SK-N-SH treated with all-trans-retinoic acid at 6 μM for 48 hours (cell line): ENCODE measurements at regions not wholly inside any gene's neighbourhood (a gene's known extent, or its start where the extent isn't known, plus 50 kb on each side); places are given as distances from the start of the nearest gene placed in this dataset.

Source experiments
- ATAC-seq: fragments of 200-7000 bp; cut with Tn5 transposase; 3 replicates; pipeline ENCODE4 v1.9.1; 2020; ENCODE audit warnings: mild to moderate bottlenecking, moderate library complexity
- ARNTL ChIP-seq: fragments of 450-650 bp; formaldehyde crosslinking; IDR thresholded peaks from 2 replicates; pipeline ENCODE4 v1.5.0; 2020; ENCODE audit warnings: low read depth, mild to moderate bottlenecking, moderate library complexity, borderline replicate concordance
- CSRNP3 ChIP-seq: fragments of 250-450 bp; sonication (Bioruptor Pico); IDR thresholded peaks from 2 replicates; pipeline ENCODE4 v1.5.1; 2021; ENCODE audit warnings: mild to moderate bottlenecking, moderate library complexity
- ESRRG ChIP-seq: fragments of 250-450 bp; sonication (Bioruptor Pico); IDR thresholded peaks from 2 replicates; pipeline ENCODE4 v1.6.1; 2021; ENCODE audit warnings: mild to moderate bottlenecking
- GLIS3 ChIP-seq: fragments of 250-450 bp; sonication (Bioruptor Pico); IDR thresholded peaks from 2 replicates; pipeline ENCODE4 v1.5.0; 2020; ENCODE audit warnings: mild to moderate bottlenecking, moderate library complexity
- ISL1 ChIP-seq: fragments of 250-450 bp; sonication (Bioruptor Pico); IDR thresholded peaks from 2 replicates; pipeline ENCODE4 v2.1.2; 2022; ENCODE audit warnings: mild to moderate bottlenecking, moderate library complexity
- OSR1 ChIP-seq: fragments of 250-450 bp; sonication (Bioruptor Pico); IDR thresholded peaks from 2 replicates; pipeline ENCODE4 v1.8.0; 2022; ENCODE audit warnings: moderate library complexity, mild to moderate bottlenecking, inconsistent platforms
- PATZ1 ChIP-seq: fragments of 250-450 bp; sonication (Bioruptor Pico); IDR thresholded peaks from 2 replicates; pipeline ENCODE4 v1.8.0; 2020; ENCODE audit warnings: mild to moderate bottlenecking, moderate library complexity, borderline replicate concordance
- POU6F1 ChIP-seq: fragments of 250-450 bp; sonication (Bioruptor Pico); IDR thresholded peaks from 2 replicates; pipeline ENCODE4 v1.8.0; 2021; ENCODE audit warnings: low read depth, mild to moderate bottlenecking, moderate library complexity, borderline replicate concordance
- PPARA ChIP-seq: fragments of 250-450 bp; sonication (Bioruptor Pico); IDR thresholded peaks from 2 replicates; pipeline ENCODE4 v1.5.0; 2020; ENCODE audit warnings: mild to moderate bottlenecking, borderline replicate concordance
- RARB ChIP-seq: fragments of 250-450 bp; sonication (Bioruptor Pico); IDR thresholded peaks from 2 replicates; pipeline ENCODE4 v1.8.0; 2021; ENCODE audit warnings: mild to moderate bottlenecking, moderate library complexity
- SNAI2 ChIP-seq: fragments of 250-450 bp; sonication (Bioruptor Pico); IDR thresholded peaks from 2 replicates; pipeline ENCODE4 v1.5.0; 2020; ENCODE audit warnings: mild to moderate bottlenecking, moderate library complexity
- TCF4 ChIP-seq: fragments of 250-450 bp; sonication (Bioruptor Pico); IDR thresholded peaks from 2 replicates; pipeline ENCODE4 v1.8.0; 2021; ENCODE audit warnings: mild to moderate bottlenecking, moderate library complexity, borderline replicate concordance
- TSHZ2 ChIP-seq: fragments of 250-450 bp; sonication (Bioruptor Pico); IDR thresholded peaks from 2 replicates; pipeline ENCODE4 v1.5.0; 2020; ENCODE audit warnings: mild to moderate bottlenecking, moderate library complexity
- ZFP3 ChIP-seq: fragments of 250-450 bp; sonication (Bioruptor Pico); IDR thresholded peaks from 2 replicates; pipeline ENCODE4 v1.5.0; 2020; ENCODE audit warnings: mild to moderate bottlenecking, moderate library complexity
- ZFP30 ChIP-seq: fragments of 450-650 bp; formaldehyde crosslinking; IDR thresholded peaks from 2 replicates; pipeline ENCODE4 v1.5.0; 2022; ENCODE audit warnings: mild to moderate bottlenecking, moderate library complexity
- ZNF565 ChIP-seq: fragments of 450-650 bp; formaldehyde crosslinking; conservative IDR thresholded peaks from 2 replicates; pipeline ENCODE4 v1.5.0; 2020; ENCODE audit warnings: low read depth, mild to moderate bottlenecking, moderate library complexity
- ZNF70 ChIP-seq: fragments of 450-650 bp; formaldehyde crosslinking; IDR thresholded peaks from 2 replicates; pipeline ENCODE4 v1.5.0; 2020; ENCODE audit warnings: mild to moderate bottlenecking, moderate library complexity
- ZNF8 ChIP-seq: fragments of 450-650 bp; formaldehyde crosslinking; IDR thresholded peaks from 2 replicates; pipeline ENCODE4 v1.5.0; 2020; ENCODE audit warnings: mild to moderate bottlenecking, moderate library complexity

- TF ChIP-seq CSRNP3 (CRISPR knock-in tag) (no peak), ZNF8 (CRISPR knock-in tag) (no peak), PPARA (CRISPR knock-in tag) (no peak), GLIS3 (CRISPR knock-in tag) (no peak)
Observed at GRCh38 chr3:148034353-148034752, 625.2 kb downstream of the ZIC1 start (continued).

GRCh38 chr3:148036331-148036876 is 627.2 kb downstream of the ZIC1 start:
- TF ChIP-seq ISL1, result peak; percentile 54
- TF ChIP-seq SNAI2 (CRISPR knock-in tag), result no peak

GRCh38 chr3:148042663-148043445 is 633.7 kb downstream of the ZIC1 start:
- TF ChIP-seq ZNF8 (CRISPR knock-in tag) (peak; percentile 46; the same call in 1 of the 2 replicates), OSR1 (no peak), ISL1 (peak; percentile 46), PATZ1 (CRISPR knock-in tag) (no peak), TCF4 (no peak; the same call in 1 of the 2 replicates), ZFP3 (CRISPR knock-in tag) (no peak), ESRRG (CRISPR knock-in tag) (no peak), TSHZ2 (CRISPR knock-in tag) (no peak), RARB (CRISPR knock-in tag) (no peak)
- ATAC-seq, result peak; percentile 67

More at GRCh38 chr3:148036331-148036876, 627.2 kb downstream of the ZIC1 start:
- ATAC-seq, result peak; percentile 75

- no peak for ATAC-seq
- TF ChIP-seq OSR1 (no peak), ISL1 (no peak), ARNTL (CRISPR knock-in tag) (no peak), POU6F1 (CRISPR knock-in tag) (no peak), GLIS3 (CRISPR knock-in tag) (no peak), ZNF70 (CRISPR knock-in tag) (no peak), ESRRG (CRISPR knock-in tag) (no peak), PPARA (CRISPR knock-in tag) (no peak), ZFP30 (CRISPR knock-in tag) (no peak), TSHZ2 (CRISPR knock-in tag) (no peak), PATZ1 (CRISPR knock-in tag) (no peak), ZNF565 (CRISPR knock-in tag) (no peak)
Observed at GRCh38 chr3:148044151-148044550, 635.0 kb downstream of the ZIC1 start.
